Sigmoid colon (tissue), 4 donors: ENCODE measurements at regions not wholly inside any gene's neighbourhood (a gene's known extent, or its start where the extent isn't known, plus 50 kb on each side); places are given as distances from the start of the nearest gene placed in this dataset.

Experiments
- EP300 ChIP-seq, 4 donors: sonication (generic); formaldehyde crosslinking; IDR thresholded peaks; one replicate each; pipeline ENCODE4 v1.6.1; 2017; ENCODE audit warnings: antibody characterized with exemption in 4 of 4
- POLR2A ChIP-seq, 2 donors: fragments of 450-650 bp; IDR thresholded peaks; one replicate each; pipeline ENCODE4 v1.6.1; 2016; ENCODE audit warnings: antibody characterized with exemption in 2 of 2, mild to moderate bottlenecking in 2 of 2, moderate library complexity in 2 of 2
- POLR2AphosphoS5 ChIP-seq, 4 donors: sonication (generic); formaldehyde crosslinking; IDR thresholded peaks; one replicate each; pipeline ENCODE4 v1.6.1; 2017; ENCODE audit warnings: antibody characterized with exemption in 4 of 4
- TF ChIP-seq, protein P1 (sequence below), 4 experiments: fragments of 450-650 bp in 3 of 4; fragments of 200-600 bp in 1 of 4; IDR thresholded peaks; one replicate each; pipeline ENCODE4 v1.5.1; 2016 to 2019; ENCODE audit warnings: antibody characterized with exemption in 4 of 4, mild to moderate bottlenecking in 3 of 4, moderate library complexity in 2 of 4

GRCh38 chr13:44637581-44637980, 61.5 kb upstream of the TSC22D1 start:
- TF ChIP-seq, protein P1, sequence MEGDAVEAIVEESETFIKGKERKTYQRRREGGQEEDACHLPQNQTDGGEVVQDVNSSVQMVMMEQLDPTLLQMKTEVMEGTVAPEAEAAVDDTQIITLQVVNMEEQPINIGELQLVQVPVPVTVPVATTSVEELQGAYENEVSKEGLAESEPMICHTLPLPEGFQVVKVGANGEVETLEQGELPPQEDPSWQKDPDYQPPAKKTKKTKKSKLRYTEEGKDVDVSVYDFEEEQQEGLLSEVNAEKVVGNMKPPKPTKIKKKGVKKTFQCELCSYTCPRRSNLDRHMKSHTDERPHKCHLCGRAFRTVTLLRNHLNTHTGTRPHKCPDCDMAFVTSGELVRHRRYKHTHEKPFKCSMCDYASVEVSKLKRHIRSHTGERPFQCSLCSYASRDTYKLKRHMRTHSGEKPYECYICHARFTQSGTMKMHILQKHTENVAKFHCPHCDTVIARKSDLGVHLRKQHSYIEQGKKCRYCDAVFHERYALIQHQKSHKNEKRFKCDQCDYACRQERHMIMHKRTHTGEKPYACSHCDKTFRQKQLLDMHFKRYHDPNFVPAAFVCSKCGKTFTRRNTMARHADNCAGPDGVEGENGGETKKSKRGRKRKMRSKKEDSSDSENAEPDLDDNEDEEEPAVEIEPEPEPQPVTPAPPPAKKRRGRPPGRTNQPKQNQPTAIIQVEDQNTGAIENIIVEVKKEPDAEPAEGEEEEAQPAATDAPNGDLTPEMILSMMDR (IDR thresholded peaks at IDR 0.05): no peak
- no peak for TF ChIP-seq POLR2A (IDR thresholded peaks at IDR 0.05)
- TF ChIP-seq EP300 (IDR thresholded peaks at IDR 0.05): no peak
- TF ChIP-seq POLR2AphosphoS5 (IDR thresholded peaks at IDR 0.05): no peak
